Mesendoderm (in vitro differentiated cells): ENCODE measurements at regions not wholly inside any gene's neighbourhood (a gene's known extent, or its start where the extent isn't known, plus 50 kb on each side); places are given as distances from the start of the nearest gene placed in this dataset.

Experiments used
- DNase-seq: peaks from one replicate; pipeline ENCODE4 v3.0.0; 2013
- H2AK5ac ChIP-seq: 2 replicates; pipeline ENCODE4 v1.6.1; 2013; ENCODE audit warnings: low read length, inconsistent platforms
- H2BK120ac ChIP-seq: 2 replicates; pipeline ENCODE4 v1.6.1; 2013; ENCODE audit warnings: low read depth, mild to moderate bottlenecking, low read length, moderate library complexity, mixed read lengths
- H2BK15ac ChIP-seq: replicated peaks from 2 replicates; pipeline ENCODE4 v1.6.1; 2013; ENCODE audit warnings: low read depth, mild to moderate bottlenecking, moderate library complexity
- H2BK5ac ChIP-seq: 2 replicates; pipeline ENCODE4 v1.6.1; 2013; ENCODE audit warnings: low read length, inconsistent platforms
- H3K18ac ChIP-seq: 2 replicates; pipeline ENCODE4 v1.6.1; 2013; ENCODE audit warnings: mild to moderate bottlenecking, low read length, mixed read lengths
- H3K23ac ChIP-seq: one replicate; pipeline ENCODE4 v1.6.1; 2013; ENCODE audit warnings: low read length
- H3K27ac ChIP-seq: 2 replicates; pipeline ENCODE4 v1.5.1; 2013; ENCODE audit warnings: low read depth, mild to moderate bottlenecking, inconsistent platforms, low read length, moderate library complexity
- H3K27me3 ChIP-seq: 2 replicates; pipeline ENCODE4 v1.6.1; 2013; ENCODE audit warnings: low read length, control low read depth, mild to moderate bottlenecking, inconsistent platforms; ENCODE audit not compliant: insufficient read depth, poor library complexity
- H3K36me3 ChIP-seq: 2 replicates; pipeline ENCODE4 v1.6.1; 2013; ENCODE audit warnings: low read length, inconsistent platforms; ENCODE audit not compliant: control insufficient read depth, insufficient read depth
- H3K4ac ChIP-seq: one replicate; pipeline ENCODE4 v1.6.1; 2013; ENCODE audit warnings: low read depth, mild to moderate bottlenecking, low read length, moderate library complexity
- H3K4me1 ChIP-seq: 2 replicates; pipeline ENCODE4 v1.6.1; 2013; ENCODE audit warnings: low read depth, low read length, inconsistent platforms; ENCODE audit not compliant: control insufficient read depth
- H3K4me2 ChIP-seq: 2 replicates; pipeline ENCODE4 v1.6.1; 2013; ENCODE audit warnings: low read length
- H3K4me3 ChIP-seq: 2 replicates; pipeline ENCODE4 v1.5.1; 2013; ENCODE audit warnings: mild to moderate bottlenecking, low read length
- H3K56ac ChIP-seq: one replicate; pipeline ENCODE4 v1.6.1; 2013; ENCODE audit warnings: low read length
- H3K79me1 ChIP-seq: 2 replicates; pipeline ENCODE4 v1.6.1; 2013; ENCODE audit warnings: low read length, inconsistent platforms
- H3K79me2 ChIP-seq: 2 replicates; pipeline ENCODE4 v1.6.1; 2013; ENCODE audit warnings: mild to moderate bottlenecking, low read length; ENCODE audit not compliant: control insufficient read depth, insufficient read depth
- H3K9ac ChIP-seq: 2 replicates; pipeline ENCODE4 v1.6.1; 2013; ENCODE audit warnings: low read length, inconsistent platforms
- H4K5ac ChIP-seq: one replicate; pipeline ENCODE4 v1.6.1; 2013; ENCODE audit warnings: low read length
- H4K8ac ChIP-seq: one replicate; pipeline ENCODE4 v1.6.1; 2013; ENCODE audit warnings: low read depth, mild to moderate bottlenecking, control low read depth, low read length, moderate library complexity
- WGBS: extraction: QIAGEN DNeasy Blood & Tissue Kit; methylation state at CpG from one replicate; pipeline ENCODE4 v1.1.7; 2013; ENCODE audit warnings: low lambda C conversion rate, missing lambda C conversion rate; ENCODE audit not compliant: insufficient coverage; ENCODE audit errors: extremely low coverage; 5-methylcytosine and 5-hydroxymethylcytosine counted together

DNA sequence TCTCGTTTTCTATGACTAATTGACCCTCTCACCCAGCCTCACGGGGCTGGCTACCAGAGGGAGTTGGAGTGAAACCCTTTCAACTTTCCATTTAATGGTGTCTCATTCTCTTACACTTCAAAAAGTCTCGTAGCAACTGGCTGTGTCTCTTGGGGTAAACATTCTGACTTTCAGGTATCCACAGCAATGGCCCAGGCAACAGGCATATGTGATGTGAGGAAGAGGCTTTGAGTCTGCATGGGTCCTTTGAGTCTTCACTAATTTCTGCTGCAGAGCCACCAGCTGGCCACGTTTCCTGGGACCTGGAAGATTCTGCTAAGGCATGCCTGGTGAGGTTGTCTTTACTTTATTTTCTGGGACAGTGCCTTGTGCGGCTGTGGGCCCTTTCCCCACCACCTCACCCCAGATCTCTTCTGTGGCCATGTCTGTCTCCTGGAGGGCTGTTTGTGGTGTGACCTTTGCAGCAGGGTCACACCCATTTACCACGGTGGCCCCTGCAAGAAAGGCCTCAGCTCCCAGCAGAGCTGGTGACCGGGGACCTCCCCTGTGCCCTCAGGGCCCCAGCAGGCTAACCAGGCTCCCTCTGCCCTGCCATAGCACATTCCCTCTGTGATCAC lies 112.5 kb upstream of the FRG1 start:
- H3K4me1 ChIP-seq, result no peaks in the 10 kb centered on the region
- no peak overlapping the region for H3K4me2 ChIP-seq
- H3K79me2 ChIP-seq, result no peaks in the 10 kb centered on the region
- no peak overlapping the region for H3K56ac ChIP-seq
- no peak for DNase-seq
- no peak overlapping the region for H3K4ac ChIP-seq
- no CpG with 5 or more reads among the region's 7 CpGs for WGBS
- no peak overlapping the region for H3K18ac ChIP-seq
- no peak overlapping the region for H4K8ac ChIP-seq
- H2BK120ac ChIP-seq, result no peak overlapping the region
- no peak overlapping the region for H2BK15ac ChIP-seq
- H3K23ac ChIP-seq, result no peak overlapping the region
- no peak overlapping the region for H2AK5ac ChIP-seq
- H3K27ac ChIP-seq, result no peak overlapping the region
- no peak overlapping the region for H2BK5ac ChIP-seq
- H3K36me3 ChIP-seq, result no peaks in the 10 kb centered on the region
- no peak overlapping the region for H3K9ac ChIP-seq
- no peaks in the 10 kb centered on the region for H3K27me3 ChIP-seq
- no peaks in the 10 kb centered on the region for H3K79me1 ChIP-seq
- H4K5ac ChIP-seq, result no peak overlapping the region
- H3K4me3 ChIP-seq, result no peak overlapping the region

DNA sequence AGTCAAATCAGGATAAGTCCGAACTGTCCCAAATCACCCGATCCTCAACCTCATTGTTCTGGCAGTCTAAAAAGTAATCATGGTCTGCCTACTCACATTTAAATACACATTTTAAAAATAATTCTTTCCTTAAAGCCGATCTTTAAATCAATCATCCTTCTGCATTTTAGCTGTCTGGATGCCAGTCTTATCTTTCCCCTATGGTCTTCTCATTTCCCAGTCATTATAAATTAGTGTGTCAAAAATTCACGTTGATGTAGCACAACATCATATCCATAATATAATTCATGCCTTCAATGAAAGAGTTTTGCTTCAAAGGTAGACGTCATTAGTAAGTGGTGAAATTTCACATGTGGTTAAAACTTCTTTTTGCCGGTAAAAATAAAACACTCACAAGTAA lies 108.1 kb upstream of the FRG1 start:
- no peaks in the 10 kb centered on the region for H3K36me3 ChIP-seq

DNA sequence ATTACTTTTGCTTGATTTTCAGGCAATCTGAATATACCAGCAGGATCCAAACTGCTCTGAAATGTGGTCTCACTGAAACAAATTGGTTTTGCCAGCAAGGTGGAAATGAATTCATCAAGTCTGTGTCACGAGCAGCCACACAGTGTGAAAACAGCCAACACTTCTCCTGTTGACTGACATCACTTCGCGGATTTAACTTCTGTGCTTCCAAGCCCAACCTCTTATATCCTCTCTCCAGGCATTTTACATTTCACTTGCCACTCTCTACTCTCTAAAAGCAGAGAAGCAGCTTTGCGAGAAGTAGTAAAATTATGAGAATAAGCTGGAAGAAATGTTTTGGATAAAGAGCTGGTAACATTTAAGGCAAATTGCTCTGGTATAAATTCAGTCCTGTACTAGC lies 106.1 kb upstream of the FRG1 start:
- Histone ChIP-seq H3K56ac (no peak overlapping the region), H3K79me1 (no peaks in the 10 kb centered on the region), H3K23ac (no peak overlapping the region), H3K4me2 (no peak overlapping the region), H4K8ac (no peak overlapping the region), H3K36me3 (no peaks in the 10 kb centered on the region), H3K4me3 (no peak overlapping the region), H3K9ac (no peak overlapping the region), H2BK5ac (no peak overlapping the region), H2BK120ac (no peak overlapping the region), H3K79me2 (no peaks in the 10 kb centered on the region), H3K18ac (no peak overlapping the region), H3K4ac (no peak overlapping the region), H2BK15ac (no peak overlapping the region), H3K27ac (no peak overlapping the region), H4K5ac (no peak overlapping the region), H3K27me3 (no peaks in the 10 kb centered on the region), H3K4me1 (no peaks in the 10 kb centered on the region), H2AK5ac (no peak overlapping the region)
- no CpG with 5 or more reads among the region's 4 CpGs for WGBS
- DNase-seq, result no peak

More for the DNA sequence above, 108.1 kb upstream of the FRG1 start:
- no peak overlapping the region for H3K18ac ChIP-seq
- no peaks in the 10 kb centered on the region for H3K79me2 ChIP-seq
- no peak overlapping the region for H2BK5ac ChIP-seq
- H3K56ac ChIP-seq, result no peak overlapping the region
- no peaks in the 10 kb centered on the region for H3K4me1 ChIP-seq
- no peaks in the 10 kb centered on the region for H3K79me1 ChIP-seq
- WGBS, result no CpG with 5 or more reads among the region's 6 CpGs
- no peak overlapping the region for H3K4me3 ChIP-seq
- H4K5ac ChIP-seq, result no peak overlapping the region
- H2BK15ac ChIP-seq, result no peak overlapping the region
- H2BK120ac ChIP-seq, result no peak overlapping the region
- H3K23ac ChIP-seq, result no peak overlapping the region
- H3K27me3 ChIP-seq, result no peaks in the 10 kb centered on the region
- no peak overlapping the region for H3K27ac ChIP-seq
- no peak overlapping the region for H2AK5ac ChIP-seq
- no peak overlapping the region for H3K4me2 ChIP-seq
- H4K8ac ChIP-seq, result no peak overlapping the region
- H3K4ac ChIP-seq, result no peak overlapping the region
- no peak for DNase-seq
- H3K9ac ChIP-seq, result no peak overlapping the region

DNA sequence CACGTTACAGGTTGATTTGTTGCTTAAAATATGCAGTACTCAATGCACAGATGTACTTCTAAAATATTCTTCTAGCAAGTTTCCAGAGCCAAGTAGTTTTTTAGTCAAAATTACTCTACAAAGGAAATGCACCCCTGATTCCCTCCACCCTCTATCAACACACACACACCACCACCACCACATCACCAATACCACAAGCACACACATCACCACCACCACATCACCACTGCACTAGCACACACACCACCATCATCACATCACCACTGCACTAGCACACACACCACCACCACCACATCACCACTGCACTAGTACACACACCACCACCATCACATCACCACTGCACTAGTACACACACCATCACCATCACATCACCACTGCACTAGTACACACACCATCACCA lies 105.2 kb upstream of the FRG1 start:
- Histone ChIP-seq H2BK120ac (no peak overlapping the region), H3K27me3 (no peaks in the 10 kb centered on the region), H3K79me2 (no peaks in the 10 kb centered on the region), H2BK5ac (no peak overlapping the region), H3K18ac (no peak overlapping the region), H3K4me2 (no peak overlapping the region), H3K4ac (no peak overlapping the region), H2AK5ac (no peak overlapping the region), H3K27ac (no peak overlapping the region), H4K5ac (no peak overlapping the region), H3K4me1 (no peaks in the 10 kb centered on the region), H3K9ac (no peak overlapping the region), H2BK15ac (no peak overlapping the region), H3K36me3 (no peaks in the 10 kb centered on the region), H4K8ac (no peak overlapping the region), H3K56ac (no peak overlapping the region), H3K4me3 (no peak overlapping the region), H3K23ac (no peak overlapping the region), H3K79me1 (no peaks in the 10 kb centered on the region)
- WGBS, result no CpG with 5 or more reads among the region's 1 CpG
- no peak for DNase-seq

DNA sequence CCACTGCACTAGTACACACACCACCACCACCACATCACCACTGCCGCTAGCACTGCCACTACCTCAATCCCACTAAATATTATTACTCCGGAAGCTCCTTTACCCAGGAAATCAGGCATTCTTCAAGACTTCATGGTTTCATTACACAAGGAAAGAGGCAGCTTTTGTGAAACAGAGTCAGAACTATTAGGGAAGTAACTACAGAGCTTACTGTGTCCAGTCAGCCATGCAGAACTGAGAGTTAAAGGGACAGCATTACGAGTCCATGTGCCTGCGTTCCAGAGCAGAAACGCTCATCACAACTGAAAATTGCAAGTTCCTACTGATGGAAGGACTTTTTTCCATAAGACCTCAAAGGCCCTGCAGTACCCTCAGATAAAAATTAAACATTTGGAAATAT lies 103.2 kb upstream of the FRG1 start:
- no peak overlapping the region for H3K4me2 ChIP-seq
- no peak overlapping the region for H3K18ac ChIP-seq
- H3K4me3 ChIP-seq, result no peak overlapping the region
- no peak overlapping the region for H2BK5ac ChIP-seq
- no peak overlapping the region for H2BK120ac ChIP-seq
- no peaks in the 10 kb centered on the region for H3K36me3 ChIP-seq
- no peak overlapping the region for H2BK15ac ChIP-seq
- no peak overlapping the region for H3K56ac ChIP-seq
- no peak for DNase-seq
- H3K4me1 ChIP-seq, result no peaks in the 10 kb centered on the region
- H4K5ac ChIP-seq, result no peak overlapping the region
- H2AK5ac ChIP-seq, result no peak overlapping the region
- H4K8ac ChIP-seq, result no peak overlapping the region
- H3K27me3 ChIP-seq, result no peaks in the 10 kb centered on the region
- WGBS, result no CpG with 5 or more reads among the region's 5 CpGs
- no peaks in the 10 kb centered on the region for H3K79me2 ChIP-seq
- no peak overlapping the region for H3K9ac ChIP-seq
- H3K4ac ChIP-seq, result no peak overlapping the region
- H3K23ac ChIP-seq, result no peak overlapping the region
- H3K27ac ChIP-seq, result no peak overlapping the region
- no peaks in the 10 kb centered on the region for H3K79me1 ChIP-seq

DNA sequence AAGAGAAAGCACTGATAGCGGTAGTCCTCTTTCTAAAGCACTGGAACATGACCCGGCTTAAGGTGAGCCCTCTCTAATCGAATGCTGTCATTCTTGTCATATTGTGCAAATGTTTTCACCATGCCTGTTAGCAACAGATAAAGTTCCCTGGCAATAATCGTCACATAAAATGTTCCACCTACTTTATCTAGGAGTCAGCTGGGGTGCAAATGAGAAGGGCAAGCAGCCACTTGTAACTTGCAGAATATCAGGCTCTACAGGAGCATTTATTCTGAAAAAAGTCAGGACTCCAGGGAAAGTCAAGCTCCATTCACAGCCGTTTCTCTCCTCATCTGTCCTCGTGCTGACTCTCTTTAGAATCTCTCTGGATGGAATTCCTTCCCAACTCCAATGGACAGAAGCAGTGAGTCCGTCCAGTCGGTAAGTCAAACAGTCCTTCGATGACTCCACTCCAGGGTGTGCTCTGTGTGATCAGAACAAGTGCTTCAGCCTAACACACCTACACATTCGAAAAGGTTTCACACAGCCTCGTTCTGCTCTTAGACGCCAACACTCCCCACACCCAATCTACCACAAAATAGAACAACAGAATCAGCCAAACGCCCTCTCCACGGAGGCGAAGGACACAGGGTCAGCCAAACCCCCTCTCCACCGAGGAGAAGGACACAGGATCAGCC lies 101.7 kb upstream of the FRG1 start:
- Histone ChIP-seq H2BK120ac (no peak overlapping the region), H3K4me3 (no peak overlapping the region), H3K9ac (no peak overlapping the region), H3K18ac (no peak overlapping the region), H3K4ac (no peak overlapping the region), H3K4me1 (no peaks in the 10 kb centered on the region), H3K27ac (no peak overlapping the region), H2BK15ac (no peak overlapping the region), H3K27me3 (no peaks in the 10 kb centered on the region), H3K23ac (no peak overlapping the region), H3K79me2 (no peaks in the 10 kb centered on the region), H2AK5ac (no peak overlapping the region), H2BK5ac (no peak overlapping the region), H3K79me1 (no peaks in the 10 kb centered on the region), H4K8ac (no peak overlapping the region), H3K36me3 (no peaks in the 10 kb centered on the region), H3K4me2 (no peak overlapping the region), H3K56ac (no peak overlapping the region), H4K5ac (no peak overlapping the region)
- no peak for DNase-seq
- WGBS, result no CpG with 5 or more reads among the region's 16 CpGs
